ENCODE measurements at regions not wholly inside any gene's neighbourhood (a gene's known extent, or its start where the extent isn't known, plus 50 kb on each side); places are given as distances from the start of the nearest gene placed in this dataset.

DNA sequence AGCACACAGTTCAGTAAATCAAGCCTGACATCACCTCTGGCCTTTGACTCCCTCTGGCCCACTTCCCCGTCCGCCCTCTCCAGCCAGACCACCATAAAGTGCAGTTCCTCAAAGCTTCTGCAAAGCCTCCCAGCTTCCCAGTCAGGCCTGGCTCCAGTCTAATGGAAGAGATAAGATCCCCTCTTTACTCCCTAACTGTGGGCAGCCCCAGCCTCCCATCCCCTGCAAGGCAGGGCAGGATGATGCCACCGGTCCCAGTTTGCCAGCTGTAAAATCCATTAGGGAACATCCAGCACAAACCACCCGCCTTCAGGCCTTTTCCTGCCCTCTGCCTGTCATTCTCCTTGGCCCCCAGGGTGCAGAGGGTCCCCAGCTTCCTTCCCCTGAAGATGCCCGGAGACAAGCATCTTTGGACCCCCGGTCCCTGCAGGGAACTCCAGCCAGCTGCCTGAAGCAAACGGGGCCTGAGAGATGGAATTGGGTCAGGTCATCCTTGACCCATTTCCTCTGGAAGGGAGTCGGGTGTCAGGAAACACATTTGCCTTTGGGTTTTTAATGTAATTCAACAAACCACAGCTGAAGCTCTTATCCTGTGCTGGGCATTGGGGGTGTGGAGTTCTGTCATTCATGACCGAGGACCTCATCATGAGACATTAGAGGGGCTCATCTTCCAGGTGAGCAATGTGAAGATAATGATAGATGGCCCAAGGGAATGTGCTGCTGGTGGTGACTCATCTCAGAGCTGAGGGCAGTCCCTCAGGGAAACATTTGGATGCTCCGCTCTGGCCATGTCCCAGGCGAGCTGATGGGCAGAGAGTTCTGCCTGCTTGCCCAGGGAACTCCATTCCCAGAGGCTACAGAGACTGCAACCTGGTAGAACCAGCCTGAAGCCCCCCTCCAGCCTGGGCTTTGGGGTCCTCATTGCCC lies 93.8 kb upstream of the CLMN start:
- no peak for DNase-seq (ENCODE audit: low read depth in 1 of 2, low spot score in 1 of 2)

DNA sequence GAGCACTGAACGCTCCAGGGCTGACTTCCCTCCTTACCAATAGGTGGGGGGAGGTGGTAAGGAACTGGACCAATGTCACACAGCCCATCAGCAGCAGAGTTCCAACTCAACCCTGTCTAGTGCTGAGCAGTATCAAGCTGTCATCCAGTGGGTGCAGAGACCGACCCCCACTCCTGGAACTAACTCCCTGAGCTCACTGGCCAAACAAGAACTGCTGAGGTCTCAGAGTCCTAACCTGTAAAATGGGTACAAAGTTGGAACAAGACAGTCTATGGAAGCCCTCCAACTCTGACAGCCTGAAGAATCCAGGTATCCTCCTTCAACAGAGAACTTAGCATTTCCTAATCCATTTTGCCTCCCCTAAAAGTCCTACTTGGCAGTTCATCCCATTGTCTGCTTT lies 91.1 kb upstream of the CLMN start:
- DNase-seq (ENCODE audit: low read depth in 1 of 2, low spot score in 1 of 2) = no peak

GRCh38 chr14:95409477-95410272 lies 90.0 kb upstream of the CLMN start:
- DNase-seq (ENCODE audit: low read depth in 1 of 2, low spot score in 1 of 2) = no peak

DNA sequence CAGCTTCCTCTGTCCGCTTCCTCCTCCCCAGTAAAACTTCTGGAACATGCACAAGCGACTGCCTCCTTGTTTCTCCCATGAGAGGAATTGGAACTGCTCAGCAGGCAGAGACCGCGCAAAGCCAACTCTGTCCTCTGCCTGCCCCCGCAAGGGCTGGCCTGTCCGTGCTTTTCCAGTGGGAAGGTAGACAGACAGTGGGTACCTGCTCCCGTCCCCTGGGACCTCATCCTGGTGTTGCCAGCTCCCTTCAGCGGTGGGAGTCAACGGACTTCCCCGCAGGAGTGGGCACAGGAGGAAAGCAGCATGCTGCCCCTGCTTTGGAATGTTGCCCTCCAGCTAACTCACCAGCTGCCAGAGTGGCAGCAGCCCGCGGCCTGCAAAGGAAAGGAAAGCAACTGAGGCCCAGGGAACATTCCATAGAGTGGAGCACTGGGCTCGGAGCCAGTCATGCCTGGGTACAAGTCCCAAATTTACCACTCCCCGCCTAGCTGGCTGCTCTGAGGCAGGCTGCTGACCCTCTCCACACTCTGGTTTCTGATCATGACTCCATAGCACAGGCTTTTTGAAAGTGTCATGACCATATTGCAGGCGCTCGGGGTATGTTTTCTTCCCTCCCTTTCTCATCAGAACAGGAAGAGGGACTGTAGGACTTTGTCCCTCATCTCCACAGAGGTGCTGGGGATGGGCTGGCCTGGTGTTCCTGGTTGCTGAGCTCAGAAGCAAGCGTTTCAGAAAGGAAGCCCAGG lies 89.2 kb upstream of the CLMN start:
- DNase-seq (ENCODE audit: low read depth in 1 of 2, low spot score in 1 of 2) = no peak

GRCh38 chr14:95407354-95407753 lies 87.6 kb upstream of the CLMN start:
- DNase-seq (ENCODE audit: low read depth in 1 of 2, low spot score in 1 of 2) = no peak

GRCh38 chr14:95406756-95407277 lies 87.1 kb upstream of the CLMN start:
- DNase-seq (ENCODE audit: low read depth in 1 of 2, low spot score in 1 of 2) = no peak

DNA sequence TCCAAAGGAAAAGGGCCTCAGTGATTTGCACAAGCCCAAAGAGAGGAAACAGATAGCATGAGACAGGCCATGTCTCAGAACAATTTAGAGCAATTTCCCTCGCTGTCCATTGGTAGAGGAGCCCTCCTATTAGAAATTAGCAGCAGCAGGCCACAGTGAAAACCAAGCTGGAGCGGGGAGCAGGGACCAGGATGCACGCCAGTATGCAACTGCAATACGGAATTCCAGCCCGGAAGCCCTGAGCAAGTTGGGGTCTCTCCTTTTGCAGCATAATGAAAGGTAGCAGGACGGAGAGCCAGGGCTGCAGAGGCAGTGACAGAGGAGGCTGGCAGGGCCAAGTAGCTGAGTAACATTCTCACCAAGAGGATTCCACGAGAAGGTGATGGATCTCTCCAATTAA lies 84.9 kb upstream of the CLMN start:
- DNase-seq (ENCODE audit: low read depth in 1 of 2, low spot score in 1 of 2) = no peak

DNA sequence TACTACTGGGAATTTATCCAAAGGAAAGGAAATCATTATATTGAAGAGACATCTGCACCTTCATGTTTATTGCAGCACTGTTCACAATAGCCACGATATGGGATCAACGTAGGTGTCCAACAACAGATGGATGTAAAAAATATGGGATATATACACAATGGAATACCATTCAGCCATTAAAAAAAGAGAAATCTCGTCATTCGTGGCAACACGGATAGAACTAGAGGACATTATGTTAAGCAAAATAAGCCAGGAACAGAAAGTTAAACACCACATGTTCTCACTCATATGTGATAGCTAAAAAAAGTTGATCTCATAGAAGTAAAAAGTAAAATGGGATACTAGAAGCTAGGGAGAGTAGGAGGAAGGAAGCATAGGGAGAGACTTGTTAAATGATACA lies 82.9 kb upstream of the CLMN start:
- no peak for DNase-seq (ENCODE audit: low read depth in 1 of 2, low spot score in 1 of 2)

DNA sequence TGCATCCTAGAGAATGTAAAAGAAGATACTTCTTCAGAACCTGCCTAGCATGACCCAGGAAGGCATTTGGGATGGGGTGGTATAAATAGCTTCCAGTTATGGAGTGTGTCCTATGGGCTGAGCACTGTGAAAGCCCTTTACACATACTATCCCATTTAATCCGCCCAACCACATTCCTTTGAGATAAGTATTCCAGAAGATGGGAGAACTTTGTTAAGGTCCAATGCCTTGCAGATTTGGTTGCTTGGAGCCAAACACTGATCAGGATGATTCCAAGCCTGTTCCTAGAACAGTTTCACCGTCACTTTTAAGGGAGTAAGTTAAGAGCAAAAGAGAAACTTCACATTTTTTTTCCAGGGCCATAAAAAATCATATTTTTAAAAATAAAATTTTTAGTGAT lies 82.5 kb upstream of the CLMN start:
- DNase-seq (ENCODE audit: low read depth in 1 of 2, low spot score in 1 of 2) = no peak

- DNase-seq (ENCODE audit: low read depth in 1 of 2, low spot score in 1 of 2) = no peak
These were observed 79.2 kb upstream of the CLMN start for GRCh38 chr14:95398630-95399547.

- DNase-seq (ENCODE audit: low read depth in 1 of 2, low spot score in 1 of 2) = no peak
These were observed 77.6 kb upstream of the CLMN start for GRCh38 chr14:95397325-95397724.

- DNase-seq (ENCODE audit: low read depth in 1 of 2, low spot score in 1 of 2) = no peak
These were observed 76.5 kb upstream of the CLMN start for GRCh38 chr14:95396221-95396620.

- DNase-seq (ENCODE audit: low read depth in 1 of 2, low spot score in 1 of 2) = no peak
These were observed 75.5 kb upstream of the CLMN start for GRCh38 chr14:95395098-95395737.

DNA sequence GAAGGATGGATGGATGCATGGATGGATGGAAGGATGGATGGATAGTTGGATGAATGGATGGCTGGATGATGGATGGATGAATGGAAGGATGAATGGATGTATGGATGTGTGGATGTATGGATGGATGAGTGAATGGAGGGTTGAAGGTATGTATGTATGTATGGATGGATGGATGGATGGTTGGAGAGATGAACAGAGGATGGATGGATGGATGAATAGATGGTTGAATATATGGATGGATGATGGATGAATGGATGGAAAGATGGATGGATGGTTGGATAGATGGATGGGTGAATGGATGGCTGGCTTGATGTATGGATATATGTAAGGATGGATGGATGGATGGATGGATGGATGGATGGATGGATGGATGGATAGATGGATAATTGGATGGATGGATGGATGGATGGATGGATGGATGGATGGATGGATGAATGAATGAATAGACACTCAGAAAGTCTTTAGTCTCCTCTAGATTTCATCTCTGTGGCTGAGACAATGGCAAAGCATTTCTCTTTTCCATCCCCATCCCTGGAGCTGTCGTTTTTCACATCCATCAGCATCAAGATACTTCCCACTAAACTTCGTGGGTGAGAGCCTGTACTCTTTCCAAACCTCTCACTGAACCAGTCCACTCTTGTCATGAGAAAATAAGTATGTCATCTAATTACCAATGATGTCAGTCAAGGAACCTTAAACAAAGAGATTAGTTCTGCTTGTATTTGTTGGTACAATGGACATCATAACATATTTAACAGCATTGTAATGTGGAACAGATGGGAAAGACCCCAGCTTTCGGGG lies 74.8 kb upstream of the CLMN start:
- DNase-seq (ENCODE audit: low read depth in 1 of 2, low spot score in 1 of 2) = no peak

DNA sequence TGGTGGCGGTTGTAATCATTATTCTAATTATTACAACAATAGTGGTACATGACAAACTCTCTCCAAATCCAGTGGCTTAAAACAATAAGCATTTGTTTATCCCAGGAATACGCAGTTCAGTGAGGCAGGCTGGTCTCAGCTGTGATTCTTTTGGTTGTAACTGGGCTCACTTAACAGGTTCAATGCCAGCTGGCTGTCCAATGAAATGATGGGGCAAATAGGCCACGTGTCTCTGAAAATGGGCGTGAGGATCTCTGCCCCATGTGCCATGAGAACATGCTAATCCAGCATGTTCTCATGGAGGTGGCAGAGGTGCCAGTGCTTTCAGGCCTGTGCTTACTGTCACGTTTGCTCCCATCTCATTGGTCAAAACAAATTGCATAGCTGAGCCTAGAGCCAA lies 73.1 kb upstream of the CLMN start:
- DNase-seq (ENCODE audit: low read depth in 1 of 2, low spot score in 1 of 2) = no peak

- DNase-seq (ENCODE audit: low read depth in 1 of 2, low spot score in 1 of 2) = no peak
These were observed 71.6 kb upstream of the CLMN start for GRCh38 chr14:95391331-95391730.

DNA sequence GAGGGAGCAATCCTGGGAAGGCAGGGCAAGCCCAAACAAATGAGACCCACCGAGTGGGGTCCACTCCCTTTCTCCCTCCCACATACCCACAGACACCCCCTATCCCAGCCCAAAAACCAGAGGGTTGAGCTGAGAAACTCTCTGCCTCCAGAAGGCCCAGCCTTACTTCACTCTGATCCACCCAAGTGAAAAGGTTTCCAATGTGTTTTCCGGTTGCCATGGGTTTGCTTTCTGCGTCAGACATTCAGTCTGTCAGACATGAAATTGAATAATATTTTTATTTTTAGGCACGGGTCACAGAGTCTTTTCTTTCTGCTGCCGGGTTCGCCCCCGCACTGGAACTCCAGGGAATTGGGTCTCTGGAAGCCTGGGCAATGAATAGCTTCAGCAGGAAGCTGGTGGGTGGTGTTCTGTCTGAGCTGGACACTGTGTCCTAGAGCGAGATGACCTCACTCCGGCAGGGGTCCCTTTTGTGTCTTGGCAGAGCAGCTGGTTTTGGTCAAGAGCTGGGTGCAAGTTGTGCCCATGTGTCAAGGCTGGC lies 69.8 kb upstream of the CLMN start:
- no peak for DNase-seq (ENCODE audit: low read depth in 1 of 2, low spot score in 1 of 2)

DNA sequence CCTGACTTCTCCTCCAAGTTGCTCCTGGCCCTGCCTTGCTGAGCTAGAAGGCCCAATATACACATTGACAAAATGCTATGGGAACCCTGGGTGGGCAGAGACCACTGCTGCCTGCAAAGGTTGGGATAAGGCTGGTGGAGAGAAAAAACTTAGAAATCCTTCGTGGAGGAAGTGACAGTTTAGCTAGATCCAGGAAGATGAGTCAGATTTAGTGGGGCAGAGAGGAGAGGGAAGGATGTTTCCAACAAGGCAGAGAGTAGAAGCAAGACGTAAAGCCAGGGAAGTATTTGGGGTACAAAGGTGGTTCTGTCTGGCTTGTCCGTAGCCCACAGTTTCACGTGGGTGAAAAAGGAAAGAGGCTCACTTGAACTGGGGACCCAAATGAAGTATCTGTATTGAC lies 69.0 kb upstream of the CLMN start:
- no peak for DNase-seq (ENCODE audit: low read depth in 1 of 2, low spot score in 1 of 2)

Measured in activated CD4-positive, alpha-beta T cell treated with anti-CD3 and anti-CD28 coated beads, Interleukin-2, amount 50 U/mL, for 24 hours (primary cell).